Inferior parietal cortex (tissue), 1 donor: ENCODE measurements at regions not wholly inside any gene's neighbourhood (a gene's known extent, or its start where the extent isn't known, plus 50 kb on each side); places are given as distances from the start of the nearest gene placed in this dataset.

Experiments used
- DNase-seq: peaks from one replicate; pipeline ENCODE4 v3.0.0-alpha.2; 2016; ENCODE audit errors: extremely low spot score

- no peak for DNase-seq
Observed at GRCh38 chr14:64639340-64639821, 64.8 kb upstream of the PLEKHG3 start.

GRCh38 chr14:64640839-64641238, 63.4 kb upstream of the PLEKHG3 start:
- no peak for DNase-seq

- DNase-seq: peak; percentile 30
Observed at GRCh38 chr14:64641760-64642159, 62.5 kb upstream of the PLEKHG3 start.

- DNase-seq: no peak
Observed at GRCh38 chr14:64643709-64644108, 60.5 kb upstream of the PLEKHG3 start.

- DNase-seq: no peak
Observed at GRCh38 chr14:64644629-64645028, 59.6 kb upstream of the PLEKHG3 start.

- DNase-seq: no peak
Observed at GRCh38 chr14:64645220-64645892, 58.9 kb upstream of the PLEKHG3 start.

GRCh38 chr14:64646103-64646502, 58.1 kb upstream of the PLEKHG3 start:
- no peak for DNase-seq

GRCh38 chr14:64649383-64649998, 54.7 kb upstream of the PLEKHG3 start:
- no peak for DNase-seq

- DNase-seq: no peak
Observed at GRCh38 chr14:64653900-64654245, 50.4 kb upstream of the PLEKHG3 start.

GRCh38 chr14:64654246-64654900, 49.9 kb upstream of the PLEKHG3 start:
- no peak for DNase-seq
